NCI-H510A (cell line): ENCODE measurements at regions not wholly inside any gene's neighbourhood (a gene's known extent, or its start where the extent isn't known, plus 50 kb on each side); places are given as distances from the start of the nearest gene placed in this dataset.
"Not testable (repeated sequence)": the region's sequence is repeated elsewhere in the genome, so short reads cannot be mapped to it uniquely, and the experiment has no call there.

Experiments
- DNase-seq: peaks from one replicate; lab custom pipeline; 2025; lab: John Stamatoyannopoulos, UW

- no peak for DNase-seq
These were observed 1636.8 kb downstream of the AMY1C start for GRCh38 chr1:105386489-105386888.

GRCh38 chr1:105396001-105396400 is 1646.3 kb downstream of the AMY1C start:
- no peak for DNase-seq

DNA sequence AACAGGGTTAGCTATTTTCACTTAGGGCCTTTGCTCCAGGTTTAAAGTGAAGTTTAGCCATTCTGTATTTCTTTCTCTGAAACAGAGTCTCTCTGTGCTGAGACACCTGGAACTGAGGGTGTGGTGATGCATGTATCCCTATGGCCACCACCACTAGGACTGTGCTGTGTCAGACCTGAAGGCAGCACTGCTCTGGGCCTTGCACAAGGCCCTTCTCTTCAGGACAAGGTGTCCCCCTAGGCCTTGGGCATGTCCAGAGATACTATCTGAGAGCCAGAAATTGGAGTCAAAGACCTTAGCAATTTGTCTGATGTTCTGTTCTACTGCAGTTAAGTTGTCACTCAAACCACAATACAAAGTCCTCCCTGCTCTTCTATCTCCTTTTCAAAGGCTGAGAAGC is 1649.2 kb downstream of the AMY1C start:
- no peak for DNase-seq

- no peak for DNase-seq
These were observed 1650.0 kb downstream of the AMY1C start for GRCh38 chr1:105399716-105400115.

DNA sequence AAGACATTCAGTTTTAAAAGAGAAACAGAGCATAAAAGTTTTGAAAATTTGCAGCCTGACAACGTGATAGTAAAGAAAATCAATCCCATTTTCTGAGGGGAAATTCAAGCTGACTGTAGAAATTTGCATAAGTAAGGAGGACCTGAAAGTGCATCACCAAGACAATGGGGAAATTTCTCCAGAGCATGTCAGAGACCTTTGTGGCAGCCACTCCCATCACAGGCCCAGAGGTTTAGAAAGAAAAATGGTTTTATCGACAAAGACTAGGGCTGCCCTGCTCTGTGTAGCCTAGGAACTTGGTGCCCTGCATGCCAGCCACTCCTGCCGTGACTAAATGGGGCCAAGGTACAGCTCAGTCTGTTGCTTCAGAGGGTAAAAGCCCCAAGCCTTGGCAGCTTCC is 1640.2 kb upstream of the PRMT6 start:
- no peak for DNase-seq

GRCh38 chr1:105419030-105419429 is 1637.4 kb upstream of the PRMT6 start:
- DNase-seq = no peak

DNA sequence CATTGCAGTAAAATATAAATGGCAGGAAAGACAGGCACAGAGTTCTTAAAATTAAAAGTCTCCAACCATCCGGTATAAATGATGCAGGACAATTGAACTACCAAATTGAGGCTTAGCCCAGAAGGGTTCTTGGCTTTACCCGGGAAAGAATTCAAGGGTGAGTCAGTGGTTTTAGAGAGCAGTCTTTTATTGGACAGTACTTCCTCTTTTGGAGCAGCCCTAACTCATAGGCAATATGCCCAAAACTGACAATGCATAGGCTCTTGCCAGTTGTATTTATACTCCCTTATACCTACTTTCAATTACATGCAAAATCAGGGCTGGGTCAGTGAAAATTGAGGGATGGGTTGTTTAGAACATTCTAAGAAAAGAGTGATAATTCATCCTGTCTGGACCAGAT is 1628.9 kb upstream of the PRMT6 start:
- no peak for DNase-seq

- no peak for DNase-seq
These were observed 1619.8 kb upstream of the PRMT6 start for GRCh38 chr1:105436589-105437259.

DNA sequence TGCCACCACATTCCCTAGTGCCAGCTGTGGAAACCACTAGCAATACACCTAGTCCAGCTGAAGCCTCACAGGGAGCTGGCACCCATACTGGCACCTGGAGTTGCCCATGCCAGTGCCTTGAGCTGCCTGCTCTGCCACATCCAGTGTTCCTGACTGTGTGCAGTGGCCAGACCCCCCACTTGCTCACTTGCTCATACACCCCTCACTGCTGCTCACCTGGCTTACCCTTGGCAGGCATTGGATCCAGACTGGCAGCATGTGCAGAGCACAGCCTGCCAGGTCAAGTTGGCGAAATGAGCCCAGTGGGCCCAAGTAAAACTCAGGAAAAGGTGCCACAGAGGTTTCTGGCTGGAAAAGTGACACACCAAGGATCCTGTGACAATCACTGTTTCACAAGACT is 1618.6 kb upstream of the PRMT6 start:
- no peak for DNase-seq

DNA sequence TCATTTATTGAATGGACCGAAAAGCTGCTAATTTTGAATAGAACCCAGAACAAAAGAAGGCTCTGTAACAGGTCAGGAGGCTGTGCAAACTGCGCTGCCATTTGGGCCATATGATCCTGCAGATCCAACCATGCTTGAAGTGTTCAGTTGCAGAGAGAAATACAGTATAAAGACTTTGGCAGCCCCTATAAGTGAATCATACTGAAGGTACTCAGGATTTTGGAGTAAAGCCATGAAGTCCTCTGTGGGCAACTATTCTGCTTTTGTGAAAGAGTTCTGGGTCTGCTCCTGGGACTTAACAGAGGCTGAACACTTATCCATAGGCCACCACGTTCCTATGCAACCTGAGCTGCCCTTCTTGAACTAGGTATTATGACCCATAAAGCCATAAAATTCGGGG is 1613.6 kb upstream of the PRMT6 start:
- no peak for DNase-seq

DNA sequence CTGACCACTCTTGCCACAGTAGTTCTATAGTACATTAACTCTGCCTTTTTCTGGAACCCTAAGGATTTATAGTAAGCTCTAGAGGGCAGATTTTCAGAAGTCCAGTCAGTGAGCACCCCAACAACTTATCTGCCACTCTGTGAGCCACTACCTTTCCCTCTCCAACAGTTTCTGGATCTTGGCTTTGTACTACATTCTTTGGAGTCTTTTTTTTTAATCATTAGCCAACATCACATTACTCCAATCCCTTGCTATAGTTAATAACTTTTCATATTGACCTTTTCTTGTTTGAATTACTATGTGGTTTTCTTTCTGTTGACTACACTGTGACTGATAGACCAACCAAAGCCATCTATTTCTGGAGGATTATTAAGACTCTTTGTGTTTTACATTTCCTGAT is 1596.7 kb upstream of the PRMT6 start:
- no peak for DNase-seq

GRCh38 chr1:105462308-105462707 is 1594.2 kb upstream of the PRMT6 start:
- DNase-seq = no peak

DNA sequence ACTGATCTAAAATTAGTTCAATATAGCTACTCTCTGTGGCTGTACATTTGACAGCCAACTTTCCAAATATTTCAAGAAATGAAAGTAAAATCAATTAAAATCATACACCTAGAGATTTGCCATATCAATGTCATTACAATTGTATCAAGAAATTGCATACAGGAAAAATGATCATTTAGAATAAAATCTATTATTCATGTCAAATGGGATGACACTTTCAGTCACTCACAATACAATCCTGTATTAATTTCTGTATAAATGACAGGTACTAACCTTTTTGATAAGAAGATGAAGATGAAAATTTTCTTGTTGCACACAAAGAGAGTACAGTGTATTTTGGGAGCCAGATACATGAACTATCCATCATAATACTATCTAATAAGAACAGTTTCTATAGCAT is 1588.9 kb upstream of the PRMT6 start:
- no peak for DNase-seq

DNA sequence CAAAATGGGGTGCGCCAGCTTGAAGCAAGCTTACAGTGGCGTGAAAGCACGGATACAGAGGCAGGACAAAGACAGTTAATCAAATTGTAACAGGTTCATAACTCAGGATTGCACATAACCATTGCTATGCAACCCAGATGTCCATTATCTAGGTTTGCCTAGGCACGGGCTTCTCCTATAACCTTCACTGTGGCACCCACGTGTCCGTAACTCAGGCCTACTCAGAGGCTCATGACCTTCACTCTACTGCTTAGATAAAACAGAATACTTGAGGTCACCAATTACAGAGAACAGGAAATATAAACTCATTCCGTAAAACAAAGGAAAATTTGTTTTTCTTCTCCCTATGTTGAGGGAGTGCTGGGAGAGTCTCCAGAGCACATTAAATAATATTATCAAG is 1585.9 kb upstream of the PRMT6 start:
- not testable (repeated sequence) for DNase-seq

DNA sequence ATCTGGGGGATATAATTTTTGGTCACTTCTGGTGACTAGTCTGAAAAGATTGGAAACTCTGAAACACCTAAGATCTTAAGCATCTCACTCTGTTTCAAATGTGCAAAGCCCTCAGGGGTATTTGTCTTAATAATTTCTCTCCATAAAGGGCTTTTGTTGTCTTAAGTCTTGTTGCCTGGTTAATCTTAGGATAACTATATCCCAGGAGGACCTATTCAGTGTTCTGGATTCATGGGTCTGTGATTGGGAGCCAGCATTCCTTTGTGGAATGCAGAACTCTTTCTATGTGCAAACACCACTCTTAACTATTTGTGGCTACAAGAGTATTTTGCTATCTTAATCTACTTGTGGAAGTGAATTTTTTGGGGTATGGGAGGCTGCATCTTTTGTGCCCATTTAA is 1573.0 kb upstream of the PRMT6 start:
- DNase-seq = no peak

- DNase-seq = no peak
These were observed 1571.3 kb upstream of the PRMT6 start for GRCh38 chr1:105485207-105485606.

DNA sequence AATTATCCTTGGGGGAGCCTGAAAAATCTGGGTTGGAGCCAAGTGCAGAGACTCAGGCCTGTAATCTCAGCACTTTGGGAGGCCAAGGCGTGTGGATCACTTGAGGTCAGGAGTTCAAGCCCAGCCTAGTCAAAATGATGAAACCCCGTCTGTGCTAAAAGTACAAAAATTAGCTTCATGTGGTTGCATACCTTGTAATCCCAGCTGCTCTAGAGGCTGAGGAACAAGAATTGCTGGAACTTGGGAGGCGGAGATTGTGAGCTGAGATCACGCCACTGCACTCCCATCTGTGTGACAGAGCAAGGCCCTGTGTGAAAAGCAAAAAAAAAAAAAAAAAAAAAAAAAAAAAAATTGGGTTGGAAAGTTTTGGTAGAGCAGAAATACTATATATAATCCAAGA is 1563.6 kb upstream of the PRMT6 start:
- DNase-seq = no peak

- no peak for DNase-seq
These were observed 1540.4 kb upstream of the PRMT6 start for GRCh38 chr1:105516068-105516467.

GRCh38 chr1:105533996-105534395 is 1522.5 kb upstream of the PRMT6 start:
- DNase-seq = no peak

GRCh38 chr1:105544475-105544874 is 1512.0 kb upstream of the PRMT6 start:
- DNase-seq = no peak

DNA sequence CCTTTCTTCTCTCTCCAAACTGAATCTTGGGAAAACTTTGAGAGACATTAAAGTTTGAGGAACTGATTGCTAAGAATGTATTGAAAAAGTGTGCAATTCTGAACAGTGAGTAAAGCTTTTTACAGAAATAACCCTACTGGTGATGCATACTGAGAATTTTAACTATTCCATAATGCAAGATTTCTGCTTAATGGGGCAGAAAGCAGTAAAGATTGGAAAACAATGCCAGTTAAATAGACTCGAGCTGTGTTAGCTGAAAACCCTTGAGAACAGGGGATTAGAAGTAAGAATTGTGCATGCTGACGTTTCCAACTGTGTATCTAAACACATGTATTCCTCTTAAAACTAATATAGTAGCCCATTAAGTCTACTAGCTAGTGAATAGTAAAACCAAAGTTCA is 1500.2 kb upstream of the PRMT6 start:
- no peak for DNase-seq

DNA sequence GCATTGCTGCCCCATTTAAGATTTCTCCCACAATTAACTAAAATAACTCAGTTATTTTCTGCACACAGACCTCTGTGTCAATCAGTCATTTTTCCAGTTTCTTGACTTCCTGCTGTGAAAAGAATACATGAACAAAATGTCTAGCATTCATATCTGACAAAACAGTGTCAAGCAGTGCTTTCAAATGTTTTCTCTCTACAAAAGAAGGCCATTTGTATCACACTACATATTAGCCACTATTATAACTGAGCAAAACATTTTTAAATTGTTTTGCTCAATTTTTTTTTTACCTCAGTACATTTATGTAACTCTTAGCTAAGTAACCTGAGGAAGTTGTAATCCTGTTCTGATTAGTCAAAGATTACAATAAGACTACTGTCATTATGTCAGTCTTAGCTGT is 1498.5 kb upstream of the PRMT6 start:
- no peak for DNase-seq

- no peak for DNase-seq
These were observed 1491.5 kb upstream of the PRMT6 start for GRCh38 chr1:105565006-105565405.

DNA sequence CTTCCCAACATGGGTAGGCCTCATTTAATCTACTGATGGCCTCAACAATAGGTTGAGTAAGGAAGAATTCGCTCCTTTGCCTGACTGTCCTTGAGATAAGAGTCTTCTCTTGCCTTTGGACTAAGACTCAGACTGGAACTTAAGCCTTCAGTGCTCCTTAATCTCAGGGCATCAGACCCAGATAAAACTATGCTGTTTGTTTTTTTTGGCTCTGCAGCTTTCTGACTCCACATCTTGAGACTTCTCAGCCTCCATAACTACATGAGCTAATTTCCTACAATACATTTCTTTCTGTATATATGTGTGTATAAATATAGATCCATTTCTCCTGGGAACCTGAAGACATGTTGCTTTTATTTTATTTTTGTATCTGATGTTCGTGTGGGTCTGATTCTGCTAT is 1470.7 kb upstream of the PRMT6 start:
- DNase-seq = no peak

DNA sequence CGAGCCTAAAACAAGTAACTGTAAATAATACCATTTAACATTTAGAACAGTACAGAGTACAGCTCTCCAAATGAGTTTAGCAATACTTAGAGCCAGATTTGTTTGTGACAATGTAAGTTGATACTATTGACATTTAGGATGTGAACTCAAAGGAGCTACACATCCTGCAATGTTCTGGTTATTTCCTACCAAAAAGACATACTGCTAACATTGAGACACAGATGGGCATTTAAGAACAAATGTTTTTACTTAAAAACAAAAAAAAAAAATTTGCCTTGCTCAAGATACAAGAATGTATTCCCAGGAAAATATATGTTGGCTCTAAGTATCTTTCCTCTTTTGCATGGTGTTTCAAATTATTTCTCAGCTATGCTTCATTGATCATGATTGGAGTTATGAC is 1464.8 kb upstream of the PRMT6 start:
- DNase-seq = no peak
